PC-3 (cell line): ENCODE measurements at regions not wholly inside any gene's neighbourhood (a gene's known extent, or its start where the extent isn't known, plus 50 kb on each side); places are given as distances from the start of the nearest gene placed in this dataset.

ENCODE experiments used
- CTCF ChIP-seq: fragments of 300-600 bp; sonication (generic); conservative IDR thresholded peaks from 2 replicates; pipeline ENCODE4 v1.5.1; 2017; ENCODE audit warnings: antibody characterized with exemption, low read depth, mild to moderate bottlenecking, low read length
- EZH2 ChIP-seq: fragments of 300-600 bp; sonication (generic); IDR thresholded peaks from one replicate; pipeline ENCODE4 v1.6.1; 2017; ENCODE audit warnings: antibody characterized with exemption, mild to moderate bottlenecking, low read length; ENCODE audit not compliant: unreplicated experiment

GRCh38 chr3:152672320-152672649 lies 162.6 kb upstream of the P2RY1 start:
- TF ChIP-seq CTCF, result no peak
- no peak for TF ChIP-seq EZH2
